ENCODE measurements at regions not wholly inside any gene's neighbourhood (a gene's known extent, or its start where the extent isn't known, plus 50 kb on each side); places are given as distances from the start of the nearest gene placed in this dataset.

- DNase-seq = no peak
Measured at GRCh38 chr6:84415517-84415916, 188.1 kb upstream of the CEP162 start.

DNA sequence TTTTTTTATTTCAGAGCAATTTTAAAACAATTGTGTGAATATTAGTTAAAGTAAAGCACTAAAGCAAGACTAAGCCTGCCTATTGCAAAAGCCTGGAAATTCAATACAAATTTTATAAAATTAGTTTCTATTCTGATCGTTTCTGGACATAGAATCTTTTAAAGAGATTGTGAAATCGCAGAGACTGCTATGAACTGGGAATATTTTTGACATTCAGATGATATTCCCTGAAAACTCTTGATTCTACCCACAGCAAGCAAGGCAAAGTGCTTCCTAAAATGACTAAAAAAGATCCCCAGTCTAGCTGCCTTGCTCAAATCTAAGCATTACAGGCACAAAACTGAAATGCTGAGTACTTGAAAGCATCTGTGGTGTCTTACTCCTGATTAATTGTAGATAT is 187.6 kb upstream of the CEP162 start:
- no peak for DNase-seq

DNA sequence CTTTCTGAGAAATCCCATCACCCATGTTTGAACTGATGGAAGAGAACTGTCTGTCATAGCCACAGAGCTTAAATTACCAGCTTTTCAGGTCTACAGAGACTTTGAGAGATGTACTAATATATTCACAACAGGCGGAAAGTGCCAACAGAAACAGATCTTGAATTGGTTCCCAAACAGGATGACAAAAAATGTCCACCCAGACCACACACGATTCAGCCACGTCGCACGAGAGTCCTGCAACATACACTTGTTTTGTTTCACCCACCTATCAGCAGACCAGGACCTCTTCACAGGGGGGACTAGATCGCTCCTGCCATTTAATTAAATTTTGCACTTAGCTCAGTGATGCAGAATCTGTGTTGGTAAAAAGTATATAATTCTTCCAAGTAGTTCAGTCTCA is 187.1 kb upstream of the CEP162 start:
- DNase-seq = no peak

- DNase-seq = peak; percentile 90
Measured at GRCh38 chr6:84411060-84411629, 183.7 kb upstream of the CEP162 start.

- no peak for DNase-seq
Measured at GRCh38 chr6:84409911-84410310, 182.5 kb upstream of the CEP162 start.

DNA sequence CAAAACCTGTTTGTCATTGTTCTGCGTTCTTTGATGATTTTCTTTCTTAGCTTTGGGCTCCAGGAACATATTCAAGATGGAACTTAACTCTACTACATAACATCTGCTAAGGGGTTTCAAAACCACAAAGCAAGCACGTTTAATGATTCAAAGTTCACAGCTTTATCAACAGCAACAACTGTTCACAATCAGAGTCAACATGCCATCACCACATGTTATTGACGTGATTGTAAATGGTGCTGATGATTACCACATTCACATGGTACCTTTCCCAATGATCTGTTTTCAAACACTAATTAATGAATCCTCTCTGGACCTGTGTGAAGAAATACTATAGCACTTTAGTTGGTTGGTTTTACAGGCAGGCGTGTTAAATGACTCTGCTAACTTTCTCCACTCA is 180.6 kb upstream of the CEP162 start:
- peak; percentile 8 for DNase-seq

DNA sequence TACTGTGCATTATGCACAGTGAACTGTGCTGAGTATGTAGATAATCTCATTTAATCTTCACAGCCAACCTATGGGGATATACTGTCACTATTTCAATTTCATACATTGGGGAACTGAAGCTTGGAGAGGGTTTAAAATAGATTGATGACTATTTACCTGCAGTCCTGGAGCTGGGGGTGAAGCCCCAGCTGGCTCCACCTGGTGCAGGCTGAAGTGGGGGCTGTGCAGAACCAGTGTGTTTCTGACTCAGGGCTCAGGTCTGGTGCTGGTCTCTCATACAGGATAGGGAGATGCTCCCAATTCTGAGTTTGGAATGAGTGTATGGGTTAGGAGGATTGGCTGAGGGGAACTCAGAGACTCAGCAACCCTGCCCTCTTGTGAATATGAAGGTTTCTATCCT is 176.1 kb upstream of the CEP162 start:
- no peak for DNase-seq

DNA sequence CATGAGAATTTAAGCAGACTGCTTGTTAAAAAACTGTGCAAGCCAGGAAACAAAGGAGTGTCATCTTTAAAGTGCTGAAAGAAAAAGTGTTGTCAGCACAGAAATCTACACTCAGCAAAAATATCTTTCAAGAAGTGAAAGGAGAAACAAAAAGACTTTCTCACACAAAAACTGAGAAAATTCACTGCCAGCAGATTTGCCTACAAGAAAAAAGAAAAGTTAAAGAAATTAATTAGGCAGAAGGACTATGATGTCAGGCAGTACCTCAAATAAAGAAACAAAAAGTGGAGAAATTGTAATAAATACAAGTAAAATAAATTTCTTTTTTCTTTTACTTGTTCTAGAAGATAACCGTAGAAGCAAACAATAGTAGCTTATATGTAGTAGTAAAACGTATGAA is 171.6 kb upstream of the CEP162 start:
- no peak for DNase-seq

- DNase-seq = peak; percentile 29
Measured at GRCh38 chr6:84392261-84392660, 164.8 kb upstream of the CEP162 start.

- DNase-seq = no peak
Measured at GRCh38 chr6:84390851-84391250, 163.4 kb upstream of the CEP162 start.

GRCh38 chr6:84390334-84390733 is 162.9 kb upstream of the CEP162 start:
- DNase-seq = no peak

- DNase-seq = no peak
Measured at GRCh38 chr6:84379142-84379541, 151.7 kb upstream of the CEP162 start.

DNA sequence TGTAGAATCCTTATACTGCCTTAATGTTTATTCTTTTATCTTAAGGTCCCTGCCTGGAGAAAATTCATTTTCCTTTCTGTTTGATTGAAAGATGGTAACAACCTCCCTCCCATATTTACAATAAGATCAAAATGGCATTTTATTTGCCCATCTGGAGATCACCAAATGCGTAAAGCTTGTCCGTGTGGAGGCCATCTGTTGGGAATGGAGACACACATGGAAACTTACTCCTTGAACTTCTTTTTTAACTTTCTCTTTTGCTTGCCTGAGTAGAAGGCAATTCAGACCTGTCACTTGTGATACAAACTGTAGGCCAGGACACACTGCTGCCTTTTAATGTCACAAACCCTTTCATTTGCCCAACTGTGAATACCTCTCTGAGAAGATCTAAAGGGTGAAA is 144.8 kb upstream of the CEP162 start:
- no peak for DNase-seq

- no peak for DNase-seq
Measured at GRCh38 chr6:84371681-84372080, 144.2 kb upstream of the CEP162 start.

GRCh38 chr6:84362193-84362821 is 134.9 kb upstream of the CEP162 start:
- peak; percentile 7 for DNase-seq

DNA sequence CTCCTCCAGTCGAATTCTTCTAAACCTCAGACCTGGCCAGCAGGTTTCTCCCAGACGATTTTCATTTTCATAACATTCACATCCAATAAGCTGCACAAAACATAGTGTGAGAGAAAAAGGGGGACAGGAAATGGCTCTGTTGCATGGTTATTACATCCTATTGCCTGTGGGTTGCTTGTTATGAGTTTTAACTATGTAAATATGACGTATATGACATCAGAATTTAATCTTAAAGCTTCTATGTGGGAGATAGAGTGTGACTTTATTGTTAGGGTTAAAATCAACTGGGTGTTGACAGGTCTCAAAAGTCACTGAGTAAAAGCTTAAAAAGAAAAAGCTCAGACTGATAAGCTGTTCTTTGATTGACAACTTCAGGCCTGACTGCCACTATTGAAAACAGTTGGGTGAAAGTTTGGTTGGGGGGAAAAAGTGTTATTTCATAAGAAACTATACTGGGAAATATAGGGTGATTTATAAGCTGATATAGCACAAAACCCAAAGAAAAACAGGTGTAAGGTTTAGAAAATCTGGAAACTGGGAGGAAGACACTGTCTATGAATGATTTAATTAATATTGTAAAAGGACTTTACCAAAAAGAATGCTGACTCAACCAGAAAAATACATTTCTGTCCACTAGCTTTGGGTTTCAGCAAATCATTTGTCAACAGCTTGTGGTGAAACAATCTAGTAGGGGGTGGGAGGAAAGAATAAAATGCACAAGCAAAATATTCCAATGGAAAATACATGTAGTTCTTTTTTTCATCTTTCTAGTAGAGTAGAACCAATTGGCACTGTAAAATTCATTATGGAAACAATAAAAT is 134.1 kb upstream of the CEP162 start:
- DNase-seq = peak; percentile 29

GRCh38 chr6:84360039-84360438 is 132.6 kb upstream of the CEP162 start:
- no peak for DNase-seq

DNA sequence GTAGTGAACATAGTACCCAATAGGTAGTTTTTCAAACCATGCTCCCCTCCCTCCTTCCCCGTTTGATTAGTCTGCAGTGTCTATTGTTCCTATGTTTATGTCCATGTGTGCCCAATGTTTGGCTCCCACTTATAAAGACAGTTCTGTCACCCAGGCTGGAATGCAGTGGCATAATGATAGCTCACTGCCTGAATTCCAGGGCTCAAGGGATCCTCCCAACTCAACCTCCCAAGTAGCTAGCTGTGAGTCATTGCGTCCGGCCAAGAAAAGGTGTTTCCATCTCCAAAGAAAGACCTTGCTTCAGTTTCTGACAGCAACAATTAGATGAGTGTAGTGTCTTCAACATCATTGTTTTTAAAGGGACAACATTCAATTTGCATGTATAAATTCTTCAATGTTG is 131.1 kb upstream of the CEP162 start:
- no peak for DNase-seq

DNA sequence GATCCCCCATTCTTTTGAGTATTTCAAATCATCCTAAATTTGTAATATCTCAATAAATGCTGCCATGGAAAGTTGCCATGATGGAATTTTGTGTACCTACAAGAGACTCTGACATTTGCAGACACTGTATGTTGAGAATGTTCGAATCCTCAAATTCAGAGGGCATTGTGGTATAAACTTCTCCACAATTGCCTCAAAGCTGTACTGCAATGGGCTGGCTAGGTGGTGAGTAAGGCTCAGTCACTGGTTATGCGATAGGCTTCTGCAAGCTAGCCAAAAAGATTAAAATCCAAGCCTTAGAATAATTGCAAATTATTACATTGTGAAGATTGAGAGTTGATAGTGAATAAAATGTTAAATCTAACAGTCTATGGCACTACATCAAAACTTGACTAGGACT is 130.2 kb upstream of the CEP162 start:
- no peak for DNase-seq

DNA sequence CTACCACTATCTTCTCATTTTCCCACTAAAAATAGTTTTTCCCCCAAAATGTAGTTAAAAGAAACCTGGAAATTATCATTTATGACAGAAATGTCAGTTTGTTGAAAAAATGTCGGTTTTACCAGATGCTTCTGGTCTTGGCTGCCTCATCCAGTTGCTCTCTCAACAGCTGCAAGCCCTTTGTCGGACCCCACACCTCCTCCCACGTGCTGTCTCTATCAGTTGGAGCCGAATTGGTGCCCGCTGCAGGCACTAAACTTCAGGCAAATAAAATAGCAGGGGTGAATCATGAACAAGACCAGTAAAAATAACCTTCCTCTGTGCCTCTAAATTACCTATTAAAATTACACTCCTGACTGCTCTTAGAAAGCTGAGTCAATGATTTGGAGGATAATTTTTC is 129.5 kb upstream of the CEP162 start:
- DNase-seq = no peak

- no peak for DNase-seq
Measured at GRCh38 chr6:84353459-84354423, 126.3 kb upstream of the CEP162 start.

- DNase-seq = no peak
Measured at GRCh38 chr6:84350397-84350796, 123.0 kb upstream of the CEP162 start.

- DNase-seq = no peak
Measured at GRCh38 chr6:84349542-84349941, 122.1 kb upstream of the CEP162 start.

Data from fibroblast of skin of right quadriceps (primary cell).